ENCODE measurements at regions not wholly inside any gene's neighbourhood (a gene's known extent, or its start where the extent isn't known, plus 50 kb on each side); places are given as distances from the start of the nearest gene placed in this dataset.
"Not testable (repeated sequence)": the region's sequence is repeated elsewhere in the genome, so short reads cannot be mapped to it uniquely, and the experiment has no call there.

DNA sequence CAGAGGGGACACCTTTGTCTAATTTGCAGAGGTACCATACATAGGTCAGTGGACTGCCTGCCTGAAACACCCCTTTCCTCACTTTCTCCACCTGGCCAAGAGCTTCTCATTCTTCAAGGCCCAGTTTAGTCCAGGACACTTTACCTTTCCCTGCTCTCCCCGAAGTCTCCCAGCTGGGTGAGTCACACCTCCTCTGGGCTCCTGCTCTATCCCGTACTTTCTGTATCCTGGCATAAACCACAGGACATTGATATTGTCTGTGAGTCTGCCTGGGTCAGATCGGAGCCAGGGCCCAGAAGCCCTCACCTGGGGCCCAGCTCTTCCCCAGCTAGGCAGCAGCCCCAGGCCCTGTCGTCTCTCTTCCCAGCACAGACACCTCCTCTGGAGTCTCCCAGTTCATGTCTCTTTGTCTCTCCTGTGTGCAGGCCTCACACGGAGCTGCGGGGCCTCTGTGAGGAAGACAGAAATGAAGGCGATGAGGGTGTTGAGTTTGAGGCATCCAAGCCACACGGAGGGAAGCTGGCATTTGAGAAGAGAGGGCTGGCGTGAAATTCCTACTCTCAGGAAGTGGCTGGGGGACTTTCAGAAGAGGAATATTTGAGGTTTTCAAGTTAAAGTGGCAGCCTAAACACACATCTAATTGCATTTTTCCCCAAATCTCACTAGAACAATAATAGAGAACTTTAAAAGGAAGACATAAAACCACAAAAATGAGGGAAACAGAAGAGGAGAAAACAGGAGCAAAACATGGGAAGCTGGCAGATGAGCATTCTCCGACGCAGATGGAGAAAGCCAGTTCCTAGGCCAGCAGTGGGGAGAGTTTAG, 79.6 kb upstream of the LAPTM4A start:
- DNase-seq, result no peak

DNA sequence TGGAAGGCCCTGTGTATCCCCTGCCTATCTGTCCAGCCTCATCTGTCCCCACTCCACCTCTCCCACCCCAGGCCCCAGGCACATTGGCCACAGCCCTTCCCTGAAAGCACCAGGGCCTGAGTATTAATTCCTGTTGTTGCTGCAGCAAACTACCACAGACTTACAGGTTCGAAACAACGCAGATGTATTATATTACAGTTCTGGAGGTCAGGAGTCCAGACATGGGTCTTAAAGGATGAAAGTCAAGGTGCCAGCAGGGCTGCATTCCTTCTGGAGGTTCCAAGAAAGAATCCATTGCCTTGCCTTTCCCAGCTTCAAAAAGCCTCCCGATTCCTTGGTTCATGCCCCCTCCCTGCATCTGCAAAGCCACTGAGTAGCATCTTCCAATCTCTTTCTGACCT, 78.7 kb upstream of the LAPTM4A start:
- DNase-seq, result no peak

DNA sequence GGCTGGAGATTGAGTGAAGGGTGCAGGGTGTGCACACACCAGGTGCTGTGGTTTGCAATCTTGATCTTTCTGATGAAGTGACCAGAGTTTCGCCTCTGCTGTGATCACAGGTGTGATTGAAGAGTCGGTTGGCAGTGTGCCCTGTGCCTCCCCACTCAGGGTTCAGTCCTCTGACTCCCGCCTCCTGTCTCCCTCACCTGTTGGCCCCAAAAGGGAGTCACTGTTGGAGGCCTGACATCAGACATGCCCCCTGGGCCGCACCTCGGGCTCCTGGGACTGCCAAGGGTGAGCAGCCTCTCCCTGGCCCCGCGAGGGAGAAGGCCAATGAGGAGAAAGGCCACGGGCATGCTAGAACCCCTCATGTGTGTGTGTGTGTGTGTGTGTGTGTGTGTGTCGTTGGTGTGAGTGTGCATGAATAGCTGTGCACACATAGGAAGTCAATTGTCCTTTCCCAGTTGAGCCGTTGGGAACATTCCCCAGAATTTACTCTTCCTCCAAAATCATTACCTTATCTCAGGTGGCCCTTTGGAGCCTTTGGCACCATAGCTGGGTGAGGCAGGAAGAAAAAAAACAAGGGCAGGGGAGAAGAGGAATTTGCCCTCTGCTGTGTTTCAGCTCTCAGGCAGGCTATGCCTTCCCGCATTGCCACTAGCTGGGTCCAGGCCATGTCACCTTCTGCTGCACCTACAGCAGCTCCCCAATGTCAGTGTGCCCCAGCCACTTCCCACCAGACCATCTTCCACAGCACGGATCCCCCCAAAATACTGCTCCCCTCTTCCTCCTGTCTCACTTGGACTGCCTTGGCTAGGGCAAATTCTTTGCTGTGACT, 78.1 kb upstream of the LAPTM4A start:
- no peak for DNase-seq

DNA sequence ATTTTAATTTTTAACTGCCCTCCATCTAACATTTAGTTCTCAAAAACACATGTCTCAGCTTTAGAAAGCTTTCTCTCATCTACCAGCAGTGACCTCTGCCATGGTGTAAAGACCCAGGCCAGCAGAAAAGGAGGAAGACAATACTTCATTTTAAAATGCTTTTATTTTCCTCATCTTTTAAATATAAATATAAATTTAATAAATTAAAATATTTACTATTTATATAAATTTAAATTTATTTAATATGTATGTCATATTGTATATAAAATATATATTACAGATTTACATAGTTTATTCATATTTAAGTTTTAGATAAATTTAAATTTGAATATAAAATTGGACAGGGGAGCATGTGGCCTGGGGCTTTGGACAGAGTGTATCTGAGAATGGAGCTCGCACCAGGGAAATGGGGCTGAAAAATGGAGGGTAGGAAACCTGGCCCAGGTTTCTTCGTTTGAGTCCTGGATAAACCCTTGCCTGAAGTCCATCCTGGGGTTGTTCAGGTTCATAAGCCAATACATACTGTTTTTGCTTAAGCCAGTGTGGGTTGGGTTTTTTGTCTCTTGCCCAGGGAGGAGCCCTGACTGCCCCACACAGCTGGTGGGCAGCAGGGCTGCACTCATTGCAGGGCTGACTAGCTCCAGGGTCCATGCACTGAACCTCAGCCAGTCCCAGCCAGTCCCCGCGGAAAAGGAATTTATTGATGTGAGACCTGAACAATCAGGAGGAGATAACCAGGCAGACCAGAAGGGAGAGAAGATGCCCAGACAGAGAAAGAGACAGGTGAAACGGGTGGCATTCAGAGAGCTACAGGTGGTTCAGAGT, 77.3 kb upstream of the LAPTM4A start:
- DNase-seq, result no peak

DNA sequence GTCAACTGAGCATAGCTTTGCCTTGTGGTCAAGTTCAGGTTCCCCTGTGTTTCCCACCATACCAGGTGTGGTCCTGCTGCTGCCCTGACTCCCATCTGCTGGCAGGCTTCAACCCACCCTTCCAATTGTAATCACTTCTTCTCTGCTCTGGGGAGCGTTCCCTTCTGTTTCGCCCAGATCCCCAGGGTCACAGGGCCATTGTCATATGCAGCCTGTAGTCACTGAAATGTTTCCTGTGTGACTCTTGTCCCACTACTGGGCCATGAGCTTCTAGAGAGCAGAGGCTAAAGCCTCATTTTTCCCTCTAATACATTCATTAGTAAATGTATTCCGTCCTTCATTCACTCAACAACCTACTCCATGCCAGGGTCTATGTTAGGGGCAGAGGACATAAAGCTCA, 75.0 kb upstream of the LAPTM4A start:
- DNase-seq, result no peak

DNA sequence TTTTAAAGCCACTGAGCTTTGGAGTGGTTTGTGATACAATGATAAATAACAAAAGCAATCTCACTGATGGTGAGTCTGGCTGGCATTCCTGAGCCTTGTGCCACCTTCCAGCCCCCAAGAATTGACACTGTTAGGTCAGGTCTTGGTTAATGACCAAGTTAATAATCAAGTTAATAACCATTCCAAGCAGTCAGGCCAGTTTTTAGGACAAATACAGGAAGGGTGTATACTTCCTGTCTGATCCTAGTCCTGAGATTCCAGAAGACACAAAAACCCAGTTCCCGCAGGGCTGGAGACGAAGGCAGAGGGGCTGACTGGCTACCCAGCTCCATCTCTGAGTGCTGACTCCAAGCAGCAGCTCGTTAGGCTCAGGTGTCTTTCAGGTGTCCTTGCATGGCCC, 74.6 kb upstream of the LAPTM4A start:
- DNase-seq, result no peak

DNA sequence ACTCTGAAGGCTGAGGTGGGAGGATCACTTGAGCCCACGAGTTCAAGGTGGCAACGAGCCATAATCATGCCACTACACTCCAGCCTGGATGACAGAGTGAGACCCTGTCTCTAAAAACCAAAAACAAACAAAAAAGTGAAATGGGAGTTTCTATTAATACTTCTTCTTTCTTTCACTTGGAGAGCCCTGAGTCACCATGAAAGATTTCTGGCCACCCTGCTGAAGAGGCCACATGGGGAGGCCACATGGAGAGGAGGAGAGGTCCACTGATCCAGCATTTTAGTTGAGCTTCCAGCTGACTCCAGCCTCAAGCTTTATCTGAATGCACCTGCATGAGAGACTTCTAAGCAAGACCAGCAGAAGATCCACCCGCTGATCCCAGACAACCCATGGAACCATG, 74.2 kb upstream of the LAPTM4A start:
- no peak for DNase-seq

DNA sequence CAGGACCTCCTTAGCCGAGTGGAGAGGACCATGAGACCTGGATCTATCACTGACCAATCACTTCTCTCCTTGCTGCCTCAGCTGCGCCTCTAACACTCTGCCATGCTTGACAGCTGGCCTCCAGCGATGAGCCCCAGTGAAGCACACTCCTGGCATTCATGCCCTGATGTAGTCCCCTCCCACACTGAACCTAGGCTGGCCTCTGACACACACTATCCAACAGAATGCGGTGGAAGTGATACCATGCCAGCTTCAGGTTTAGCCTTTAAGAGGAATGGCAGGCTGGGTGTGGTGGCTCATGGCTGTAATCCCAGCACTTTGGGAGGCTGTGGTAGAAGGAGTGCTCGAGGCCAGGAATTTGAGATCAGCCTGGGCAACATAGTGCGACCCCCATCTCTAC, 73.7 kb upstream of the LAPTM4A start:
- DNase-seq, result no peak

DNA sequence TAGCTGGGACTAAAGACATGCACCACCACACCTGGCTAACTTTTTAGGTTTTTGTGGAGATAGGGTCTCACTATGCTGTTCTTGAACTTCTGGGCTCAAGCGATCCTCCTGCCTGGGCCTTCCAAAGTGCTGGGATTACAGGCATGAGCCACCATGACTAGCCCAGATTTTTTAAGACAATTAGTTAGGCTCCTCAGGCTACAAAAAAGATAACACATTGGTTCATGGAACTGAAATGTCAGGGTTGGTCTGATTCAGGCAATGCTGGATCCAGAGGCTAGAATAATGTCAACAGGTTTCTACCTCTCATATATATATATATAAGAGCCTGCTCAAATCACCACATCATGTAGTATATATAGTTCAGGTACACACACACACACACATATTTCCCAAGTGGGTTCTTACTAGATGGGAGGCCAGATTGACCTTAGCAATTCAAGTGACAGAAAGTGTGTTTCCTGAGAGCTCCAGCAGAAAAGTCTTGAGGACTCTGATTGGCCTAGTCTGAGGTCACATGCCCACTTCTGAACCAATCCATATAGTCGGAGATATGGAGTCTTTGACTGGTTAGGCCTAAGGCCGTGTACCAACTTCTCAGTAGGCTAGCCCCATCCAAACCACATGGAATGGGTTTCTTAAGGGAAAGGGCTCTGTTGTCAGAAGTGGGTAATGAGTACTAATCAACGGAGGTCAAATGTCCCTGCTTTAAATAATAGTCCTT, 72.6 kb upstream of the LAPTM4A start:
- no peak for DNase-seq

DNA sequence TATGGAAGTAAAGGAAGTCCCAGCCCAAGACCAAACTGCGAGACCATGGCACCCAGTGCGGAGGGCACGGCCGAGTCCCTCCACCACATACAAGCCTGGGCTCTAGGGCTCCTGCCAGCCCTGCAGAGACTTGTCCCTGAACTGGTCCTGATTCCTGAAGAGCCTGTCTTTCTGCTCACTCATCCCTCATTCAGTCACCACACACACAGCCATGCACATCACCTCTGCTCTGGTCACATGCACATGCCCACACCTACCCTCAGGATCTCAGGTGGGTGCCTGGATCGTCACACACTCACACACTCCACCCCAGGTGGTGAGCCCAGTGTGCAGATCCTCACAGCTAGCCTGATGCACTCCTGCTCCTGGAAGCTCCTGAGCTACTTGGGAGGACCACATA, 71.4 kb upstream of the LAPTM4A start:
- DNase-seq, result no peak

DNA sequence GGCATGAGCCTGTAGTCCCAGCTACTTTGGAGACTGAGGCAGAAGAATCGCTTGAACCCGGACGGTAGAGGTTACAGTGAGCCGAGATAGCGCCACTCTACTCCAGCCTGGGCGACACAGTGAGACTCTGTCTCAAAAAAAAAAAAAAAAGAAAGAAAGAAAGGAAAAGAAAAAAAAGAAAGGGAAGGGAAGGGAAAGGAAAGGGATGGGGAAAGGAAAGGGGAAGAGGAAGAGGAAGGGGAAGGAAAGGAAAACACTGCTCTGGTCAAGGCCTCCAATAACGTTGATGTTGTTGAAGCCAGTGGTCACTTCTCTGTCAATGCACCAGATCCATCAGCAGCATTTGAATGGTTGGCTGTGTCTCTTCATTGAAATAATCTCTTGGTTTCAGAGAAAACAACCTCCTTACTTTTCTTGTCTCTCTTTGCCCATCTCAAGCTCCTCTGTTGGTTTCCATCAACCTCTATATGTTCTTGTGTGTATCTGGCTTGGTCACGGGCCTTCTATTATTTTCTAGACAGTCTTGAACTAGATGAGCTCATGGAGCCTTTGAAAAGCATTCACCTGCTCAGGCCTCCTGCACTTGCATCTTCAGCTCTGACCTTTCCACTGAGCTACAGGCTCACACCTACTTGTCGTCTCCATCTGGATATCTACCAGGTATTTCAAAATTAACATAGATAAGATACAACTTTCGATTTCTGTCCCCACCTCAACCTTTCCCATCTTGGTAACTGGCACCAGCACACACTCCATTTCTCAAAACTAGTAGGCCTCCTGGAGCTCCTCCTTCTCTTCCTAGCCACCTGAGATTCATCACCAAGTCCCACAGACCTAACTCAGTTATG, 69.4 kb upstream of the LAPTM4A start:
- no peak for DNase-seq

DNA sequence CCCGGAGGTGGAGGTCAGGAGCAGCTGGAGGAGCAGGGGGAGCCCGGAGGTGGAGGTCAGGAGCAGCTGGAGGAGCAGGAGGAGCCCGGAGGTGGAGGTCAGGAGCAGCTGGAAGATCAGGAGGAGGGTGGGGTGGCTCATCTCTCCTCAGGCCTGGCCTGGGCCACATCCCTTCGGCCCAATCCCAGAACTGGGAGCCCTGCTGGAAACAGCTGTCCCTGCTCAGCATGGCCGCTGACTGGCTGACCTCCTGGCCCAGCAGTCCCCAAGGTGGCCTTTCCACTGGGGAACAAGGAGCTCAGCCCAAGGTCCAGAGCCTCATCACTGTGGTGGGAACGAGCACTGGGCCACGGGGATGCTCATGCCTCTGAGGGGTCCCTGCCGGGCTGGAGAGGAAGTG, 66.6 kb upstream of the LAPTM4A start:
- DNase-seq, result no peak

DNA sequence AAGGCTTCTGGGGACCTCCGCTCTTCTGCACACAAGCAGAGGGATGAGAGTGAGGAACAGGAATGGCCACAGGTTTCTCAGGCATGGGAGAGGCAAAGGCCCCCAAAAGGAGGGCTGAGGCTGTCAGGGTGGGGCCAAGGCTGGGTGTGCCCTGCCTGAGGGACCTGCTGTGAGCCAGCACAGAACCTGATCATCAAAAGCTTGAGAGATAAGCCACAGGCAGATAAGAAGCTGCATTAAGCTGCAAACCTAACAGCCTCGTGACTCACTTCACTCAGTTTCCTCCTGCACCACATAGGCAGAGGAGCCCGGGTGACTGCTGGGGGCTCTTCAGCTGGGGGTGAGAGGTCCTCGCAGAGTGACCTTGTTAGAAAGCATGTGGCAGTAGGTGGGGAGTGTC, 64.5 kb upstream of the LAPTM4A start:
- DNase-seq, result no peak

DNA sequence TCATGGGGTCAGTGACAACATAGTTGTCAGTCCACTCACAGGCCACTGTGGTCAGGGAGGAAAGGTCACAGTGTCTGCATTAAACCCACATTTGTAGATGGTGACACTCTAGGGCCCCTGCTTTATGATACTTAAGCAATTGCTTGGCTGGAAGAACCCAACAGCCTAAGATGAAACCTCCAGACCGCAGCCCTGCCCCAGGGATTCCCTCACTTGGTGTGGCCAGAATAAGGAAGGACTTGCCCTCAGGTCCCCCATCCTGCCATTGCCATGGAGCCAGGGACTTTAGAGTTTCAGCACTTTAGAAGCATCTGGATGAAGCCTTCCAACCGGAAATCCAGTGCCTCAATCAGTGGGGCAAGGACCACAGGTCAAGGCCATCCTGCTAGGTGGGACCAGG, 63.9 kb upstream of the LAPTM4A start:
- no peak for DNase-seq

DNA sequence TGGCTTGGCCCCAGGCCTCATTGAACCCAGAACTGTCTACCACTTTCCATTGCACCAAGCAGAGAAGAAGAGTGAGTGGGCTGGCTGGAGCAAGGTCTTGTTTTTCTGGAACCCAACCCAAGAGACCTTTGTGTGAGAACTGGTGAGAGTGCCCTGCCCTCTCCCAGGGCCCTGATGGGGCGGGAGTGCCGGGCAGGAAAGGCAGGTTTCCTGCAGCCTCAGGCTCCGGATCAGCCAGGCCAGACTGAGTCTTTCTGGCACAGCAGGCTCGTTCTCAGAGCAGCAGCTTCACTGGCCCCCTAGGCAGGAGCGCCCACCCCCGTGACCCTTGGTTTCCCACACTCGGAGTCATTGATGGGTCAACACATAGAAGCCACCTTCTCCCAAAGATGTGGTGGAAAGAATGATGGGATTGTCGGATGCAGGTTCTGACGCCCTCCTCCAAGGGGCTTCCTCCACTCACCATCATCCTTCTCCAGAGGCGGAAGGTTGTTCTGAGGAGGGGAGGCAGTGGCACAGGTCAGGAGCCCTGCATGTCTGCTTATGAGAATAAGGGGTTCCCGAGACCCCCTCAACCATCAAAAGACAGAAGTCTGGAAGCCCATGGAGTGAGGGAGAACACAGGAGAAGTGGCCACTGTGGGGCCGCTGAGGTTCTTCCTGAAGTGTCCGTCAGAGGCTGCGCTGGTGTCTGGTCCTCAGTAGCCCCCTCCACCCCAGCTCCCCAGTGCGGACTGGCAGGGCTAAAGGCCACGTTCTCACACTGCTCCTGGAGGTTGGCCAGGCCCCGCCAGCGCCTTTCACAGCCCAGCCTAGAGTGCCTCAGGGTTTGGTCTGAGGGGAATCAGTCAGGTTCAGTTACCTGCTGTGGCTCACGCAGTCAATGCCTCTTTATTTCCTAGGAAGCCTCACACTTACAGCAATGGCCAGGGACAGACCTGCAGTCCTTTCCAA, 62.8 kb upstream of the LAPTM4A start:
- no peak for DNase-seq

DNA sequence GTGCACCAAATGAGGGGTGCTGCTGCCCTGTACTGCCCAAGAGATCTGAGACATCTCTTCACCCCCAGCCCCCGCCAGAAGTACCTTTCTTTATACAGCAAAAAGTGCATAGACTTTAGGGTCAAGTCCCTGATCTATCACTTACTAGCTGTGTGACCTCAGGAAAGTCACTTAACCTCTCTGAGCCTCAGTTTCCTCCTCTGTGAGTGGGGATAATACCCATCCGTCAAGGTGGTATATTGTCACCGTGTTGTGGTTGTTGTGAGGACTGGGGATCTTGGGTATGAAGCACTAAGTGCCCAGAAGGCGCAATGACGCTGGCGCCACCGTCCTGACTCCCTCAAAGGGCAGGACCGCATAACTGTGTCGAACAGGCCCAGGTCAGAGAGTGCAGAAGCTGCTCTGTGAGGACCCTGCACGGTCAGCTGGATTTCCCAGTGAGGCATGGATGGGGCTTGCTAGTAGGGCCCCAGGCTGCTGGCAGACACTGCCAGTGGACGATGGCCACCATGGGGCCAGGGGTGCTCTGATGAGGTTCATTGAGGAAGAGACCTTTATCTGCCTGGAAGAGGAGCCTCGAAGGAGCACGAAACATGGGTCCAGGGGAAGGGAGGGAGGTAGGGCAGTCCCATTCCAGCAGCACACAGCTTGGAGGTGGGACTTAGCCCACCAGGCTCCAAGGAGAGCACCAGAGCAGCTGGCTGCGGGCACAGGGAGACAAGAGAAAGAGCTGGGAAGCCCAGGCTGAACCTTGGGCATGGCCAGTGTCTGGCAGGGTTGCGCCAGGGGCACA, 61.8 kb upstream of the LAPTM4A start:
- DNase-seq, result no peak

DNA sequence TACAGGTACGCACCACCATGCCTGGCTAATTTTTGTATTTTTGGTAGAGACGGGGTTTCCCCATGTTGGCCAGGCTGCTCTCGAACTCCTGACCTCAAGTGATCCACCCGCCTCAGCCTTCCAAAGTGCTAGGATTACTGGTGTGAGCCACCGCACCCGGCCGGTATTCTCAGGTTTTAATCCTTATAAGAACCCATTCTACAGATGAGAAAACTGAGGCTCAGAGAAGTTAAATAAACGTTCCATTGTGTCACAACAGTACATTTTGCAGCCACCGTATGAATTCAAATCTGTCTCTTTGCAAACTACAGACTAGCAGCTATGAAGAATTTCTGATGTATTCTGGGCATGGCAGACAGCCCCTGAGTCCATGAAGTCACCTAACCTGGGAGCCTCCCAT, 60.9 kb upstream of the LAPTM4A start:
- DNase-seq, result not testable (repeated sequence)

DNA sequence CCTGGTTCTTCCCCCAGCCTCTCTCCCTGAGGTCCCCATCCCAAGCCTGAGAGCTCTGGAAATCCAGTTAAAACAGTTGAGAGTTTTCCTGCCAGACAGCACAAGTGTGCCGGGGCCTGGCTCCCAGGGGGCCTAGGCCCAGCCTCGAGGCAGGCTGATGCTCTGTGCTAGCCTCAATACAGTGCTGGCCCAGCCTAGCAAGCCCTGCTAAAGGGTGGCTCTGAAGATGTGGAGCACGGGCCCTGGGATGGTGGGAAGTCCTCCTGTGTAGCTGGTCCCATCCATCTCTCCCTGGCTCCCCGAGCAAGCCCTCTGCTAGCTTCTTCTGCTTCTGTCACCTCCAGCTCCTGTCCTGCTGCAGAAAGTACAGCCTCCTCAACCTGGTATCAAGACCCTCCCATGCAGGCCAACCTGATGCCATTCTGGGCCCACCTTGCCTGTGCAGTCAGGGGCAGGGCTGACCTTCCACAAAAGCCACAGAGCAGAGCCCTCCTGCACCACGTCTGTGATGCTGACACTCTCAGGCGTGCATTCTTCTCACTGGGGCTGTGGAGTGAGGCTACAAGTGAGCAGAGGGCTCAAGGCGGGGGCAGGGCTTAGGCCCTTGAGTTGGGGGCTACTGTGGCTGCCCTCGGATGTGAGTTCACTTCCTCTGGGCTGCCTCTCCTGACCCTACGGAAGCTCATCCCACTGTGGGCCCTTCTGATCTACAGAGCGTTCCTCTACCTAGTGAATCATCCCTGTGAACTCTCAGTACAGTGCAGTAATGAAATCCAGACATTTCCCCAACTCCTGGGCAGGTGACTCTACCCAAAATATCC, 60.1 kb upstream of the LAPTM4A start:
- DNase-seq, result no peak

DNA sequence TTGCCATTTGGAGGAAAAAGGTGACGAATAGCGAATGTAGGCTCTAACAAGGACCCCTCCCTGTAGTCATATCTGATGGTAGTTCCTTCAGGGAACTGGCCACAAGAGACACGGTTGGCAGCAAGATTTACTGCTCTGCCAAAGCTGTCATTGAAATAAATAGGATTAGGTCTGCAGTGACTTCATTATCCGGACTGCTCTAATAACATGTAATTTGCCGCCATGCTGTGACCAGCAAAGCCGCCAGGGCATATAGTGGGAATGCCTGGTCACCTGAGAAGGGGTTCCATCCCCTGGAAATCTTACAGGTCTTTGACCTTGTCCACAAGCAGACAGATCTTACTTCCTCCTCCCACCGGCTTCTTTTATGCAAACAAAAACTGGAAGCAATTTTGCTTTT, 59.4 kb upstream of the LAPTM4A start:
- DNase-seq, result no peak

Measured in CD4-positive, alpha-beta T cell treated with Interleukin-12 subunit alpha and Interleukin-12 subunit beta, for 1 hour (primary cell).